Stomach smooth muscle (tissue), 2 donors: ENCODE measurements at regions not wholly inside any gene's neighbourhood (a gene's known extent, or its start where the extent isn't known, plus 50 kb on each side); places are given as distances from the start of the nearest gene placed in this dataset.

Source experiments
- H3K27ac ChIP-seq: one replicate; pipeline ENCODE4 v1.7.0; 2013; ENCODE audit warnings: mild to moderate bottlenecking, low read length, inconsistent platforms
- H3K27me3 ChIP-seq, 2 donors: one replicate each; pipeline ENCODE4 v1.7.0; 2013; ENCODE audit warnings: low read length in 2 of 2; ENCODE audit not compliant: insufficient read depth in 2 of 2, control insufficient read depth in 1 of 2
- H3K36me3 ChIP-seq, 2 donors: one replicate each; pipeline ENCODE4 v1.7.0; 2013; ENCODE audit warnings: low read length in 2 of 2; ENCODE audit not compliant: control insufficient read depth in 2 of 2, insufficient read depth in 2 of 2
- H3K4me1 ChIP-seq: one replicate; pipeline ENCODE4 v1.7.0; 2013; ENCODE audit warnings: low read length; ENCODE audit not compliant: control insufficient read depth, insufficient read depth
- H3K4me3 ChIP-seq, 2 donors: one replicate each; pipeline ENCODE4 v1.7.0; 2013; ENCODE audit warnings: low read length in 2 of 2
- H3K9ac ChIP-seq, 2 donors: one replicate each; pipeline ENCODE4 v1.7.0; 2013; ENCODE audit warnings: low read length in 2 of 2, mild to moderate bottlenecking in 1 of 2
- H3K9me3 ChIP-seq, 2 donors: one replicate each; pipeline ENCODE4 v1.7.0; 2013; ENCODE audit warnings: low read length in 2 of 2; ENCODE audit not compliant: control insufficient read depth in 2 of 2
- donor health status: healthy.
- donor health status: Pancreatic carcinoma.

GRCh38 chr1:239322369-239322768 lies 64.0 kb upstream of the CHRM3 start:
- no peak overlapping the region for H3K9ac ChIP-seq
- no peaks in the 10 kb centered on the region for H3K36me3 ChIP-seq
- no peak overlapping the region for H3K4me3 ChIP-seq
- H3K9me3 ChIP-seq, result no peaks in the 10 kb centered on the region
- H3K27ac ChIP-seq, result no peak overlapping the region
- no peaks in the 10 kb centered on the region for H3K4me1 ChIP-seq
- H3K27me3 ChIP-seq, result no peaks in the 10 kb centered on the region

GRCh38 chr1:239321877-239322276 lies 64.5 kb upstream of the CHRM3 start:
- no peak overlapping the region for H3K27ac ChIP-seq
- H3K36me3 ChIP-seq, result no peaks in the 10 kb centered on the region
- no peaks in the 10 kb centered on the region for H3K4me1 ChIP-seq
- no peaks in the 10 kb centered on the region for H3K9me3 ChIP-seq
- no peaks in the 10 kb centered on the region for H3K27me3 ChIP-seq
- H3K4me3 ChIP-seq, result no peak overlapping the region
- no peak overlapping the region for H3K9ac ChIP-seq

- Histone ChIP-seq H3K27ac (no peak overlapping the region), H3K27me3 (no peaks in the 10 kb centered on the region), H3K4me3 (no peak overlapping the region)
Measured at GRCh38 chr1:239317948-239318347, 68.4 kb upstream of the CHRM3 start.

GRCh38 chr1:239315631-239316217 lies 70.6 kb upstream of the CHRM3 start:
- Histone ChIP-seq H3K9me3 (no peaks in the 10 kb centered on the region), H3K36me3 (no peaks in the 10 kb centered on the region), H3K4me3 (no peak overlapping the region), H3K4me1 (no peaks in the 10 kb centered on the region), H3K27ac (no peak overlapping the region), H3K9ac (no peak overlapping the region), H3K27me3 (no peaks in the 10 kb centered on the region)

More at GRCh38 chr1:239317948-239318347, 68.4 kb upstream of the CHRM3 start:
- no peaks in the 10 kb centered on the region for H3K4me1 ChIP-seq
- no peak overlapping the region for H3K9ac ChIP-seq
- H3K36me3 ChIP-seq, result no peaks in the 10 kb centered on the region
- H3K9me3 ChIP-seq, result no peaks in the 10 kb centered on the region

- H3K9ac ChIP-seq, result no peak overlapping the region
- H3K4me3 ChIP-seq, result no peak overlapping the region
- H3K36me3 ChIP-seq, result no peaks in the 10 kb centered on the region
- no peaks in the 10 kb centered on the region for H3K27me3 ChIP-seq
- H3K4me1 ChIP-seq, result no peaks in the 10 kb centered on the region
- no peaks in the 10 kb centered on the region for H3K9me3 ChIP-seq
- H3K27ac ChIP-seq, result no peak overlapping the region
Measured at GRCh38 chr1:239311331-239311730, 75.0 kb upstream of the CHRM3 start.

- no peak overlapping the region for H3K4me3 ChIP-seq
- H3K36me3 ChIP-seq, result no peaks in the 10 kb centered on the region
- no peak overlapping the region for H3K27ac ChIP-seq
- no peaks in the 10 kb centered on the region for H3K9me3 ChIP-seq
- no peak overlapping the region for H3K9ac ChIP-seq
- H3K4me1 ChIP-seq, result no peaks in the 10 kb centered on the region
- H3K27me3 ChIP-seq, result no peaks in the 10 kb centered on the region
Measured at GRCh38 chr1:239308701-239309333, 77.6 kb upstream of the CHRM3 start.

- H3K4me3 ChIP-seq, result no peak overlapping the region
- no peak overlapping the region for H3K9ac ChIP-seq
- no peaks in the 10 kb centered on the region for H3K4me1 ChIP-seq
- no peaks in the 10 kb centered on the region for H3K36me3 ChIP-seq
- H3K27ac ChIP-seq, result no peak overlapping the region
- H3K27me3 ChIP-seq, result no peaks in the 10 kb centered on the region
- no peaks in the 10 kb centered on the region for H3K9me3 ChIP-seq
Measured at GRCh38 chr1:239307886-239308285, 78.5 kb upstream of the CHRM3 start.

GRCh38 chr1:239306426-239306825 lies 79.9 kb upstream of the CHRM3 start:
- H3K27ac ChIP-seq, result no peak overlapping the region

GRCh38 chr1:239303289-239303688 lies 83.1 kb upstream of the CHRM3 start:
- H3K9ac ChIP-seq, result no peak overlapping the region
- no peaks in the 10 kb centered on the region for H3K36me3 ChIP-seq
- no peaks in the 10 kb centered on the region for H3K9me3 ChIP-seq
- H3K27me3 ChIP-seq, result no peaks in the 10 kb centered on the region
- H3K4me1 ChIP-seq, result no peaks in the 10 kb centered on the region
- no peak overlapping the region for H3K27ac ChIP-seq
- no peak overlapping the region for H3K4me3 ChIP-seq

More at GRCh38 chr1:239306426-239306825, 79.9 kb upstream of the CHRM3 start:
- H3K4me3 ChIP-seq, result no peak overlapping the region
- H3K27me3 ChIP-seq, result no peaks in the 10 kb centered on the region
- H3K4me1 ChIP-seq, result no peaks in the 10 kb centered on the region
- H3K36me3 ChIP-seq, result no peaks in the 10 kb centered on the region
- no peak overlapping the region for H3K9ac ChIP-seq
- H3K9me3 ChIP-seq, result no peaks in the 10 kb centered on the region

- Histone ChIP-seq H3K4me1 (no peaks in the 10 kb centered on the region), H3K9ac (no peak overlapping the region), H3K9me3 (no peaks in the 10 kb centered on the region), H3K27me3 (no peaks in the 10 kb centered on the region), H3K4me3 (no peak overlapping the region), H3K36me3 (no peaks in the 10 kb centered on the region), H3K27ac (no peak overlapping the region)
Measured at GRCh38 chr1:239302696-239303095, 83.7 kb upstream of the CHRM3 start.

- no peaks in the 10 kb centered on the region for H3K36me3 ChIP-seq
- H3K9me3 ChIP-seq, result no peaks in the 10 kb centered on the region
- H3K27ac ChIP-seq, result no peak overlapping the region
- H3K4me3 ChIP-seq, result no peak overlapping the region
- H3K27me3 ChIP-seq, result no peaks in the 10 kb centered on the region
- no peaks in the 10 kb centered on the region for H3K4me1 ChIP-seq
- no peak overlapping the region for H3K9ac ChIP-seq
Measured at GRCh38 chr1:239301251-239301650, 85.1 kb upstream of the CHRM3 start.
